Endodermal cell (in vitro differentiated cells): ENCODE measurements at regions not wholly inside any gene's neighbourhood (a gene's known extent, or its start where the extent isn't known, plus 50 kb on each side); places are given as distances from the start of the nearest gene placed in this dataset.

Source experiments
- DNase-seq: peaks from one replicate; pipeline ENCODE4 v3.0.0-alpha.2; 2017
- H3K27ac ChIP-seq: 2 replicates; pipeline ENCODE4 v1.5.1; 2013; ENCODE audit warnings: mild to moderate bottlenecking, low read depth, low read length, moderate library complexity
- H3K27me3 ChIP-seq: 2 replicates; pipeline ENCODE4 v1.6.1; 2013; ENCODE audit warnings: mild to moderate bottlenecking, low read length, moderate library complexity; ENCODE audit not compliant: insufficient read depth, control insufficient read depth, poor library complexity, severe bottlenecking
- H3K36me3 ChIP-seq: 2 replicates; pipeline ENCODE4 v1.7.0; 2013; ENCODE audit warnings: mild to moderate bottlenecking, low read length, moderate library complexity; ENCODE audit not compliant: control insufficient read depth, insufficient read depth
- H3K4me1 ChIP-seq: one replicate; pipeline ENCODE4 v1.7.0; 2013; ENCODE audit warnings: low read length; ENCODE audit not compliant: control insufficient read depth, insufficient read depth
- H3K4me3 ChIP-seq: 2 replicates; pipeline ENCODE4 v1.5.1; 2013; ENCODE audit warnings: mild to moderate bottlenecking, low read length, moderate library complexity
- H3K9ac ChIP-seq: 2 replicates; pipeline ENCODE4 v1.6.1; 2013; ENCODE audit warnings: mild to moderate bottlenecking, low read length, moderate library complexity; ENCODE audit not compliant: poor library complexity, severe bottlenecking; ENCODE audit errors: extremely low read depth
- H3K9me3 ChIP-seq: 2 replicates; pipeline ENCODE4 v1.6.1; 2013; ENCODE audit warnings: mild to moderate bottlenecking, low read length, moderate library complexity; ENCODE audit not compliant: control insufficient read depth
- H3K27ac Mint-ChIP-seq: 2 replicates; pipeline ENCODE4 v1.8.0; 2020; ENCODE audit warnings: mixed read lengths
- H3K27me3 Mint-ChIP-seq: 2 replicates; pipeline ENCODE4 v1.8.0; 2021; ENCODE audit warnings: mild to moderate bottlenecking, mixed read lengths; ENCODE audit not compliant: insufficient read depth
- H3K36me3 Mint-ChIP-seq: 2 replicates; pipeline ENCODE4 v1.8.0; 2020; ENCODE audit warnings: low read depth, mixed read lengths
- H3K4me1 Mint-ChIP-seq: 2 replicates; pipeline ENCODE4 v1.8.0; 2020; ENCODE audit warnings: mixed read lengths
- H3K4me3 Mint-ChIP-seq: 2 replicates; pipeline ENCODE4 v1.8.0; 2020; ENCODE audit warnings: mild to moderate bottlenecking, moderate library complexity, mixed read lengths
- H3K9me3 Mint-ChIP-seq: 2 replicates; pipeline ENCODE4 v1.8.0; 2020; ENCODE audit warnings: mild to moderate bottlenecking, mixed read lengths
- WGBS, 2 experiments: methylation state at CpG; one replicate each; pipeline versions ENCODE4 v1.1.5 to v1.1.7; 2013; ENCODE audit warnings: missing lambda C conversion rate in 2 of 2, mixed read lengths in 1 of 2; ENCODE audit not compliant: insufficient coverage in 1 of 2, insufficient read length in 1 of 2; 5-methylcytosine and 5-hydroxymethylcytosine counted together
- TF ChIP-seq, protein P1 (sequence below): fragments of 200-600 bp; sonication (generic); conservative IDR thresholded peaks from 2 replicates; pipeline ENCODE4 v1.5.0; 2021; ENCODE audit warnings: antibody characterized with exemption, mild to moderate bottlenecking

DNA sequence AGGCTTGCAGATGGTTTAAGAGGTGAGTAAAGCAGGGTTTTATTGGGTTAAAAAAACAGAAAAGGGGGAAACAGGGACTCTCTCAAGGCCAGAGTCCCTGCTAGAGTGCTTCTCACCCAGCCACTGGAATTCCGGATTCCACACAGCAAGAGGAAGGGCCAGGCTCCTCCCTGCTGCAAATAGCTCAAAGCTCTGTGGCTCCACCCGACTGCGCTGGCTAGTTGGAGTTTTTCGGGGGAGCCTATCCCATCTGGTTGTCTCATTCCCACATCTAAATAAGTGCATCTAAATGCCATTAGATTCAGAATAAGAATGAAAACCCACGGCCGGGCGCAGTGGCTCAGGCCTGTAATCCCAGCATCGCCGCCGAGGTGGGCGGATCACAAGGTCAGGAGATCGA, 791.5 kb downstream of the SLC16A7 start:
- no peak overlapping the region for H3K27ac ChIP-seq
- H3K36me3 ChIP-seq, result no peaks in the 10 kb centered on the region
- Mint-ChIP-seq H3K27me3 (no peaks in the 10 kb centered on the region), H3K36me3 (no peaks in the 10 kb centered on the region), H3K27ac (no peak overlapping the region), H3K4me1 (no peaks in the 10 kb centered on the region), H3K9me3 (peaks cover 6% of the 10 kb centered on the region), H3K4me3 (no peak overlapping the region)
- TF ChIP-seq, protein P1, sequence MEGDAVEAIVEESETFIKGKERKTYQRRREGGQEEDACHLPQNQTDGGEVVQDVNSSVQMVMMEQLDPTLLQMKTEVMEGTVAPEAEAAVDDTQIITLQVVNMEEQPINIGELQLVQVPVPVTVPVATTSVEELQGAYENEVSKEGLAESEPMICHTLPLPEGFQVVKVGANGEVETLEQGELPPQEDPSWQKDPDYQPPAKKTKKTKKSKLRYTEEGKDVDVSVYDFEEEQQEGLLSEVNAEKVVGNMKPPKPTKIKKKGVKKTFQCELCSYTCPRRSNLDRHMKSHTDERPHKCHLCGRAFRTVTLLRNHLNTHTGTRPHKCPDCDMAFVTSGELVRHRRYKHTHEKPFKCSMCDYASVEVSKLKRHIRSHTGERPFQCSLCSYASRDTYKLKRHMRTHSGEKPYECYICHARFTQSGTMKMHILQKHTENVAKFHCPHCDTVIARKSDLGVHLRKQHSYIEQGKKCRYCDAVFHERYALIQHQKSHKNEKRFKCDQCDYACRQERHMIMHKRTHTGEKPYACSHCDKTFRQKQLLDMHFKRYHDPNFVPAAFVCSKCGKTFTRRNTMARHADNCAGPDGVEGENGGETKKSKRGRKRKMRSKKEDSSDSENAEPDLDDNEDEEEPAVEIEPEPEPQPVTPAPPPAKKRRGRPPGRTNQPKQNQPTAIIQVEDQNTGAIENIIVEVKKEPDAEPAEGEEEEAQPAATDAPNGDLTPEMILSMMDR, result no peak
- H3K9ac ChIP-seq, result no peak overlapping the region
- DNase-seq, result no peak
- no peak overlapping the region for H3K4me3 ChIP-seq
- no peaks in the 10 kb centered on the region for H3K4me1 ChIP-seq
- 94 to 96% methylated on average over 4 to 12 of the region's 12 CpGs for WGBS, 2 experiments
- H3K9me3 ChIP-seq, result no peaks in the 10 kb centered on the region
- H3K27me3 ChIP-seq, result no peaks in the 10 kb centered on the region

DNA sequence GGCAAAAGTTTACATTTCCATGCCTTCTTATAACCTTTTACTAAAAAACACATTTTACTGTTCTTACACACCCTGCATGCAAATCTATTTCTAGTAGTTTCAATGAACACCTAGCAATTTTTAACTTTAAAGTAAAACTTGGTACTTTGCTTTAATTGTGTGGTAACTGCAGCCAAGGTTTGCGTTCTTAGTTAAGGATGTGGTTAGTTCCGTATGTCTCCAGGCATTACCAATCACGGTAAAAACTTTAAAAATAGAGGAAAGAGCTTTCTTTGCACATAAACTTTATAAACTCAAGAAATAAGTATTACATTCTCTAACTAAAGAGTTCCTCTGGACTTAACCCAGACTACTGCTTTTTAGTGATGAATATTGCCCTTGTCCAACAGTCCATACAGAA, 795.2 kb downstream of the SLC16A7 start:
- Mint-ChIP-seq H3K4me3 (no peak overlapping the region), H3K27ac (no peak overlapping the region), H3K4me1 (no peaks in the 10 kb centered on the region), H3K9me3 (peaks cover 8% of the 10 kb centered on the region), H3K27me3 (no peaks in the 10 kb centered on the region), H3K36me3 (no peaks in the 10 kb centered on the region)
- TF ChIP-seq, protein P1, result no peak
- DNase-seq, result no peak
- 87 to 100% methylated on average over 2 to 3 of the region's 3 CpGs for WGBS, 2 experiments
- Histone ChIP-seq H3K36me3 (no peaks in the 10 kb centered on the region), H3K9me3 (no peaks in the 10 kb centered on the region), H3K27ac (no peak overlapping the region), H3K4me3 (no peak overlapping the region), H3K9ac (no peak overlapping the region), H3K27me3 (no peaks in the 10 kb centered on the region), H3K4me1 (no peaks in the 10 kb centered on the region)

DNA sequence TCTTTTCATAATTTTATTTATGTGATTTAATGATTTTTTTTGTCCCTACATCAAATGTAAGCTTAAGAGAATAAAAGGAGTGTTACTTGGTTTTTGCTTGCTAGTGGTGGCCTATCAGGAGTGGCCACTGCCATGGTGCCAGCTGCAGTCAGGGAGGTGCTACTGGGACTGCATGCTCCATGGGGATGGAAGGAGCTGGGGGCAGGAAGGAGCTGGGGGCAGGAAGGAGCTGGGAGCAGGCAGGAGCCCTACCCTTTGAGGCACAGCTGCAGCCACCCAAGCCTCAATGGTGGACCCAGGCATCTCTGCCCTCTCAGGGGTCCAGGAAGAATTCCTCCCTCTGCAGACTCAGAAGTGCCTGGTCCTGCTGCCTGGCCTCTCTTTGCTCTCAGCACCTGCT, 796.0 kb downstream of the SLC16A7 start:
- no peaks in the 10 kb centered on the region for H3K4me1 ChIP-seq
- H3K4me3 ChIP-seq, result no peak overlapping the region
- no peak for DNase-seq
- Mint-ChIP-seq H3K4me1 (no peaks in the 10 kb centered on the region), H3K4me3 (no peak overlapping the region), H3K36me3 (no peaks in the 10 kb centered on the region), H3K27me3 (no peaks in the 10 kb centered on the region), H3K9me3 (peaks cover 8% of the 10 kb centered on the region), H3K27ac (no peak overlapping the region)
- no peak overlapping the region for H3K27ac ChIP-seq
- TF ChIP-seq, protein P1, result no peak
- no peak overlapping the region for H3K9ac ChIP-seq
- H3K36me3 ChIP-seq, result no peaks in the 10 kb centered on the region
- no peaks in the 10 kb centered on the region for H3K9me3 ChIP-seq
- no peaks in the 10 kb centered on the region for H3K27me3 ChIP-seq
